GM21619 (cell line): ENCODE measurements at regions not wholly inside any gene's neighbourhood (a gene's known extent, or its start where the extent isn't known, plus 50 kb on each side); places are given as distances from the start of the nearest gene placed in this dataset.

Experiments
- ATAC-seq: cut with Tn5 transposase; IDR thresholded peaks from one replicate; pipeline ENCODE4 v1.9.1; 2021; ENCODE audit not compliant: unreplicated experiment

GRCh38 chr2:204104811-204105210 is 168.2 kb downstream of the ICOS start:
- ATAC-seq, result no peak

- ATAC-seq, result peak; percentile 34
These were observed 171.8 kb downstream of the ICOS start for GRCh38 chr2:204108330-204108751.

- no peak for ATAC-seq
These were observed 172.3 kb downstream of the ICOS start for GRCh38 chr2:204108781-204109295.

- ATAC-seq, result no peak
These were observed 173.1 kb downstream of the ICOS start for GRCh38 chr2:204109681-204110080.

GRCh38 chr2:204110338-204110741 is 173.8 kb downstream of the ICOS start:
- ATAC-seq, result peak; percentile 92

- no peak for ATAC-seq
These were observed 174.4 kb downstream of the ICOS start for GRCh38 chr2:204110751-204111516.

- no peak for ATAC-seq
These were observed 175.7 kb downstream of the ICOS start for GRCh38 chr2:204112084-204112770.

- ATAC-seq, result no peak
These were observed 178.0 kb downstream of the ICOS start for GRCh38 chr2:204114295-204115136.

- no peak for ATAC-seq
These were observed 178.8 kb downstream of the ICOS start for GRCh38 chr2:204115137-204116056.

- ATAC-seq, result no peak
These were observed 179.7 kb downstream of the ICOS start for GRCh38 chr2:204116159-204116792.

- no peak for ATAC-seq
These were observed 185.9 kb downstream of the ICOS start for GRCh38 chr2:204122425-204122824.

GRCh38 chr2:204124140-204124750 is 187.7 kb downstream of the ICOS start:
- ATAC-seq, result no peak

- ATAC-seq, result no peak
These were observed 190.1 kb downstream of the ICOS start for GRCh38 chr2:204126705-204127104.

GRCh38 chr2:204127238-204127637 is 190.7 kb downstream of the ICOS start:
- ATAC-seq, result no peak

GRCh38 chr2:204129591-204130294 is 193.2 kb downstream of the ICOS start:
- no peak for ATAC-seq

GRCh38 chr2:204131621-204132020 is 195.1 kb downstream of the ICOS start:
- ATAC-seq, result no peak

- no peak for ATAC-seq
These were observed 196.9 kb downstream of the ICOS start for GRCh38 chr2:204133476-204133875.

GRCh38 chr2:204134421-204134820 is 197.9 kb downstream of the ICOS start:
- ATAC-seq, result no peak

- no peak for ATAC-seq
These were observed 199.2 kb downstream of the ICOS start for GRCh38 chr2:204135752-204136151.
